ENCODE measurements at regions not wholly inside any gene's neighbourhood (a gene's known extent, or its start where the extent isn't known, plus 50 kb on each side); places are given as distances from the start of the nearest gene placed in this dataset.

DNA sequence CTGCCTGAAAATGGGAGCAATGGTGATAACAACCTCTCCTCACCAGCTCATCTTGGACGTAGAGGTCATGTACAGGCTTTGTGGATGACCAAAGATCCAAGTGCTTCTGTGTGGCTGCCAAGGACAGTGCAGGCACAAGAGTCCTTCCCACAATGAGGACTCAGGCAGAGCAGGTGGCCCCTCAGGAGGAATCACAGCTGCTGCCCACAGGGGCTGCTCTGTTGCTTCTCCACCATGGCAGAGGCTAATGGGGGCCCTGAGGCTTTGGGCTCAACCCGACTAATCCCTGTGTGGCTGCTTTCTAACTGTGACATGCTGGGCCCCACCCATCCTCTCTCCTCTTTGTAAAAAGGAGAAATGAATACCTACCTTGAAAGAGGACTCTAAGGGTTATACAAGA, 58.1 kb upstream of the MRPS22 start:
- no peak for DNase-seq

DNA sequence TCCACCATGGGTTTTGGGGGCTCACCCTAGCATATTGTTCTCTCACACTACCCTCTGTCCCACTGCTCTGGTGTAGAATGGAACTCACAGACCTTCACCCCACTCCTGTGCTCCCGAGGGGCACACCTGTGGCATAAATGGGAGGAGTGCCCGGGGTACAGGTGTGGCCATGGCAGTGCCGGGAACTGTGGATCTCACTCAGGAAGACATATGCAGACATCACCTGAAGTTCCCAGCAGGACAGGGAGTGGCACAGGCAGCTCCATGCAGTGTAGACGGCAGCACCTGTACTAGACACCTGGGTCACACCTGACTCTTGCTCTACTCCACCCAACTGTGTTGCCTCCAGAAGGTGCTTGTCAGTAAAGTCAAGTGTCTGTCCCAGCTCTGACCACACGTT, 57.6 kb upstream of the MRPS22 start:
- DNase-seq = no peak

DNA sequence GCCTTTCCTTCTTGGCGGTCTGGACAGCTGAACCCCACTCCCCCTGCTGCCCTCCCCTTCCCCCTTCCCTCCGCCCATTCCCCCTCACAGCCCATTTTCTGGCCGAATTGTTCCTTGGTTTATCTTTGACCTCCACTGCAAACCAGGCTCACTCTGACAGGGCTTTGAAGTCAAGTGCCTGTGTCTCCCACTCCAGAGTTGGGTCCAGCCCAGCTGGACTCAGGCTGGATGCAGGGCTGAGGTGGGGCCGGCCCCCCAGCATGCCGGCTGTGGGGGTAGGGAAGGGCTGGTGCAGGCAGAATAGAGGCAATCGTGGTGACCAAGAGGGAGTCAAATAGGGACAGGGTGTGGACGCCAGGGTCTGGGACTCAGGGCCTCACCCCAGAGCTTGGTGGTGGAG, 57.0 kb upstream of the MRPS22 start:
- DNase-seq = no peak

DNA sequence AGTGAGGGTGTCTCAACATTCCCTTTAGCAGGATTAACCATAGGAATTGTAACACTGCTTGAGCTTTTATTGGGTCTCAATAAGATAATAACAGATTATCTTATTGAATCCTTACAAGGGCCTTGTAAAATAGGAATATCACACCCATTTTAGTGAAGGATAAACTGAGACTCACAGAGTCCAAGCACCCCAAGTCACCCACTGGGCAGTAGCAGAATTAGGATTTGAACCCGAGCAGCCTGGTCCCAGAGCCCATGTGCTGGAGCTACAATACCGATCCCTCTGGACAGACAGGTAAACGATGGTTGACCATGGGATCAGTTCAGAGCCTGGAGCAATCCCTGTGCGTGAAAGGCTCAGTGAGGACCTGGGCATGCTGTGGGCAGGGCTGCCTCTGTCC, 56.3 kb upstream of the MRPS22 start:
- no peak for DNase-seq

DNA sequence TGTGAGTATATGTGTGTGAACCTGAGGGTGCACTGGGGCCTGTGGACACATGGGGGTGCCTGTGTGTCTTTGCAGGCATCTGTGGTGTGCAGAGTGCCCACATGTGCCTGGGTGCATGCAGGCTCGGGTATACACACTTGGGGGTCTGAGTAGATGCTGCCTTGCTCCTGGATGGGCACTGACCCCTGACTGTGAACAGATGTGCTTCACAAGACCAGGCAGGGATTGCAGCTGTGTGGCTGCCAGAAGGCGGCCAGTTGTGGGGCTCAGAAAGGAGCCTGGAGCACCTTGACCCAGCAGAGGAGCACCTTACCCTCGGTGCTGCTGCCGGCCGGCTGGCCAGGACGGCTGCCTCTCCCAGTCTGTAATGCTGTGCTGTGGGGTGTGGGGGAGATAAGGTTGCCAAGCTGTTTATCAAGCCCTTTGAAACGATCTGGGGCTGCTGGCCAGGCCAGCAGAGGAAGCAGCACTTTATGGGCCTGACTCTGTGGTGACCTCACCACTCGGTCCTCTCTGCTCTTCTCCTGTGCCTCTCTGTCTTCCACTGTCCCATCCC, 55.5 kb upstream of the MRPS22 start:
- DNase-seq = no peak

DNA sequence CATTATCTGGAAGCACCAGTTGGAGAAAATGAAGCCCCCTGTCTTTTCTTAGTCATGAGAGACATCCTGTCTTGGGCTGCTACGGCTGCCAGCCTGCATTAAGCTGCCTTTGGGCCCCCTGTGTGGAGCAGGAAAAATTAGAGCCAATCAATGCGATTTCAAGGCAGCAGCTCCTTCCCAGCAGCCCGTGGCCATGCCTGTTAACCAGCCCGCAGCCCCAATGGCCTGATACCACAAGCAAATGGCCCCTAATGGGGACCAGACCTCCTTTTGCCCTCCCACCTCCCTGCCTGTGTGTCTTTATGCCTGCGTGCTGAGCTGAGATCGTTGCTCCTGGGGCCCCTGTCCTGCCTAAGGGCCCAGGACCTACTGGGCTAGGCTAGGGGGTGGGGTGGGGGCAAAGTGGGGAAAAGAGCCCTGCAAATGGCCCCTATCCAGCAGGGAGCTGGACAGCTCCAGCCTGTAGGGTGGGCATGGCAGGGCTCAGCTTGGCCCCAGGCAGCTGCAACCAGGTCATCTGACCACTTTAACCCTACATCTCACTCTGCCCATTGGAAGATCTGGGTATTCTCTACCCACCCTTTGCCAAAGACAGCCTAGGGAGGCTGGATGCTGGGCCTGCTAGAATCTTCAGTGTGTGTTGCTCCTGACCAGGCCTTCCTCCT, 53.8 kb upstream of the MRPS22 start:
- no peak for DNase-seq

DNA sequence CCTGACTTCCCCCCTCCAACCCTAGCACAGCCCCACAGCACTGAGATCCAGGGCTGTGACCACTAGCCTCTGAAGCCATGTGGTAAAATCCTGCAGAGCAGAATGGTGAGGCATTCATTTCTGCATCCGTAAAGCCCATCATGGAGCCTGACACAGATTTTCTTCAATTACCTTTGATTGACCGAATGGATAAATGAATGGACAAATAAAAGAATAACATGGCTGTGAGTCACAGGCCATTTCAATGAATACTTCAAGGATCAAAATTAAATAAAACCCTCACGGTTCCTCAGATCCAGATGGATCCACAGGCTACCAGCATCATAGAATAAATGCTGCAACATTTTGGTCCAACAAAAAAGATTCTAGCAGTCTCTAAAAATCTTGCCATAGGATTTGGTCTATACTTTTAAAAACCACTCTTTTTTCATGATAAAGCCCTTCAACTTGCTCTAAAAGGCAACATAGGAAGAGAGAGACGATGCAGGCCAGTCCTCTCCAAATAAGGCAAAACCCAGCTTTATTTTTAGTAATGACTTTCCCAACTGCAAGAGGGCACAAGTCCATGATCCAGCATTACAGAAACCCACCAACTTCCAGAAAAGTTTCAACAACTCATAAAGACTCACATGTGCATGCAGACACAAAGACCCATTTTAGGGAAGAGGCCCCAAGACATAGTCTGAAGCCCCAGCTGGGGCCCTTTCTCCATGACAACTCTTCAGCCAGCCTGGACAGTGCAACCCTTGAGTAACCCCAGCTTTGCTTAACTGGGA, 52.4 kb upstream of the MRPS22 start:
- no peak for DNase-seq

DNA sequence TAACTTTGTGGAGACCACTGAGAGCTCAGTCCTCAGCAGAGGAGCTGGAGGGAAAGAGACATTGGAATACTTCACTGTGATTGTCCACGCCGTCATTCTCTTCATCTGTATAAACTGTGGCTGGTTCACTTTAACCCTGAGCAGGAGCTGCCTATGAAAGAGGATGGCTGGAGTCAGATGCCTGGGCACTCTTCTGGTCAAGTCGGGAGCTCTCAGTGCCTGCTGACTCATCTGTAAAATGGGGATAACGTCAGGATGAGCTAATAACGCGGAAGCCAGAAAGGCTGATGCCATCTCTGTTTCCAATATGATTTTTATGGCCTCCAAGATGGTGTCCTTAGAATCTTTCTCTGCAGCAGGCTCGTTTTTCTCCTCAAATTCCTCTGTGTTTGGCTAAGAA, 51.6 kb upstream of the MRPS22 start:
- no peak for DNase-seq

DNA sequence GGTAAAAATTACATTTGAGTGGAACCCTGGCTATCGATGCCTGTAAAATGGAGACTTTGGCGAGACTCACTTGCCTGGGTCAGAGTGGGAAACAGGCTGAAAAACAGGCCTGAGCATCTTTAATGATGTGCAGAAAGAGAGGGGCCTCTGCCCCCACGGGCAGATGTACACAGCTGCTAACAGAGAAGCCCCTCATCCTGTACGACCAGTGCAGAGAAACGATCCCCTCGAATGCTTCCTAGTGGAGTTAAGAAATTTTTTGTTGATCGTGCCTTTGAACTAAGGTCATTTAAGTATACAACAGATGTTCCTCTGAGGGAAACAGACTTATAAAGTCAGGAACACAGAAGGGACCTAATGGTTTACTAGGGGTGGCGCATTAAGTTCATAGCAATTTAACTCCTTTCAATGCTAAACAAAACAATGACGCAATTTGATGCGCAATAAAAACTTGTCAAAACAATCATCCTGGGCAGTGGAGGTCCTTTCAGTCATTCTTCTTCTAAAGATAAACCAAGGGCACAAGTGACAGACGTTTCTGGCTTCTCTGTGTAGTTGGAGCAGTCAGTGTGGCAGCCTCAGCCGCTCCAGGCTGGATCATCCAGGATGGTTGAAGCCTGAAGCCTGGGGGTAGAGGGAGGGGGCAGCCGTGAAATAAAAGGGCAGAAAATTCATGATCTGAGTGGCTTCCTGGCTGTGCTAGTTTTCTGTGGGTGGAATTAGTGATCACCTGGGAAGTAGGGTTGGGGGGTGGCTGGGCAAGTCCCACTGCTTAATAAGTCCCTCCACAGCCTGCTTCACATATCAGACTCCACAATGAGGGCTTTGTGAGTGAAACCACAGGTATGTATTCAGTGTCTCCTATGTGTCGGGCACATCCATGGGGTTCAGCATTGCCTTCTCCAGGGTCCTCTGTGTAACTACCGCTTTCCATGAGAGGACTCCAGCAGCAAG, 50.8 kb upstream of the MRPS22 start:
- peak; percentile 3 for DNase-seq

DNA sequence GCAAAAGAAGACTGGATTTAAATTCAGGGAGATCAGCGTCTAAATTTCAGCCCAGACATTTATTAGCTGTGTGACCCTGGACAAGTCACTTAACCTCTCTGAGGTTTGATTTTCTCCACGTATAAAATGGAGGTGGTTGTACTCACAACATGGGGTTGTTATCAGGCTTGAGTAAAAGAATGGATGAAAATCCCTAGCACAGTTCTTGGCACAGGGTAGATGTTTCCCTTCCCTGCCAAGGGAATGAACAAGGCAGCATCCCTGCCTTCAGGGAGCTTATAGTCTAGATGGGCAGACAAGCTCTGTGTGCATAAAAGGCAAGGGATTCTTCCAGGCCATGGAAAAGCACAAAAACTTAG, 50.2 kb upstream of the MRPS22 start:
- DNase-seq = no peak
